Endothelial cell of hepatic sinusoid (primary cell): ENCODE measurements at regions not wholly inside any gene's neighbourhood (a gene's known extent, or its start where the extent isn't known, plus 50 kb on each side); places are given as distances from the start of the nearest gene placed in this dataset.

ENCODE experiments used
- in situ Hi-C: cut with HindIII; loops from 2 replicates; pipeline ENCODE4 v1.10.0; 2017; ENCODE audit warnings: low sequenced_read_pairs

DNA sequence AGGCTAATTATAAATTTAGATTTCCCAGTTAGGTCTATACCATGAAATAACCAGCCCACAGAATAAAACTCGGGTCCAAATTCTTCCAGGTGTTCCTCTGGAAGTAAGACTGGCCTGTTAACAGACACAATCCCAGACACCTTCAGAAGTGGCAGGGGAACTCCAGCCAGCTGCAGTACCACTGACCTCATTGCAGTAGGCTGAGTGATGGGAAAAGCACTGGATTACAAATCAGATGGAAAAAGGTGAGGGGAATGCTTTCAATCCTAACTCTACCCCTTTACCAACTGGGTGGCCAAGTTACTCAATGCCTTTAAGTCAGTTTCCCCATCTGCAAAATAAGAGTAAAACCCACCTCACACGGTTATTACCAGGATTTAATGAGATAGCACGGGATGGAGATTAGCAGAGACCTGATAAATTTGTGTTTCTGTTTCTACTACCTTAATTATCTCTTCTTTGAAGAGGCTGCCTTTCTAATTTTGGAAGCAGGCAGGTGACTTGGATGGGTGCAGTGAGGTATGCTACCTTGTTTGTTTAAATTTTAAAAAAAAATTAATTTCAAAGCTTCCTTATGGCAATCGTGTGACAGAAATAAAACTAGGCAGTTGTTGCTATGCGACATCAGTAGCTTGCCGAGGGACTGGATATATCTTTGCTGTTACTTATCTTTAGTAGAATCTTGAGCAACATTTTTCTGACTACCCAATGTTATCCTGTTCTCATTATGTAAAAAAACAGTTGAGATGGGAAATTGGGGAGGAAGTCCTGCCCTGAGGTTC is 167.3 kb upstream of the GRIN2B start:
- in situ Hi-C loops = no loop called here

DNA sequence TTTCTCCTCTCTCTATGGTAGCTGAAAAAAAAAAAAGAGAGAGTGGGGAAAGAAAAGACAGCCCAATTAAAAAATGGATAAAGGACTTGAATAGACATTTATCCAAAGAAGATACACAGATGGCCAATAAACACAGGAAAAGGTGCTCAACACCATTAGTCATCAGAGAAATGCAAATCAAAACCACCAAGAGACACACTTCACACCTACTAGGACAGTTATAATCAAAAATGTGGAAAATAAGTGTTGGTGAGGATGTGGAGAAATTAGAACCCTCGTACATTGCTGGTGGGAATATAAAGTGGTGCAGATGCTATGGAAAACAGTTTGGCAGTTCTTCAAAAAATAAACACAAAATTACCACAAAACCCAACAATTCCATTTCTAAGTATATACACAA is 172.4 kb upstream of the GRIN2B start:
- in situ Hi-C loops = no loop called here

DNA sequence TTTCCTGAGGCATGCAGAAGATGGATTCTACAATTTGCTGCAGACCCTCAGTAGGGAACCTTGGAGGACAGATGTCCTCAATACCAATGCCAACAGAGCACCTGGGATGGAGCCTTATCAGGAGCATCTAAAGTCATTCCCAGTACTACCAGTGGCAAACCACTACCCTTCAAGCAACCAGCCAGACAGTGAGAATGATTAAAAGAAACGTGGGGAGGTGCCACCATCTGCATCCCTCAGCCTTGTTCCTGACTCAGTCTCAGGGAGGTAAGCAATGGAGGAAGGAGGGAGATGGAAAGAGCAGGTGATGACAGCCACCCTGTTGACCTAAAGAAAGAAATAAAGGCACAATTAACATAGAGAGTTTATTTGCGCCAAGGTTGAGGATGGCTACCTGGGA is 175.2 kb upstream of the GRIN2B start:
- in situ Hi-C loops = no loop called here

DNA sequence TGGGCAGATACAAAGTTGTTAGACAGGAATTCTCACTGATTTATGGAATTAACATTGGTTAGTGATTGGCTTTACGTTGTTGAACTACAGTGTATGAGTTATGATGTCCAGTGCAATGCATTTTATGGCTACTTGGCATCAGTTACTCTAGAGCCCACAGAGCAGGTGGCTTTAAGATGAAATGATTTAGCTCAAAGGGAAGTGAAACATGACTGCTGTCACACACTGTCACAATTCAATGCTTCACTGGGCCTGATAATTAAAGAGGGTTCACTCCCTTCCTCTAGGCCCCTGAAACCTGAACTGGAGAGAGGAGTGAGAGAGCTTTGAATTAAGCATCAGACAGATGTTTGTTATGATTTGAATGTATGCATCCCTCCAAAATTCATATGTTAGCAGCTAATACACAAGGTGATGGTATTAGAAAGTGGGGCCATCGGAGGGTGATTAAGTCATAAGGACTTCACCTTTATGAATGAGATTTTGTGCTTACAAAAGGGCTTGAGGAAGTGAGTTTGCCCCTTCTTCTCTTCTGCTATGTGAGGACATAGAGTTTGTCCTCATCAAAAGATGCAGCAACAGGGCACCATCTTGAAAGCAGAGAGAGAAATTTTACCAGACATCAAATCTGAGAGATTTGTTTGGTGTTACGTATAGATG is 175.8 kb upstream of the GRIN2B start:
- in situ Hi-C loops = no loop called here

DNA sequence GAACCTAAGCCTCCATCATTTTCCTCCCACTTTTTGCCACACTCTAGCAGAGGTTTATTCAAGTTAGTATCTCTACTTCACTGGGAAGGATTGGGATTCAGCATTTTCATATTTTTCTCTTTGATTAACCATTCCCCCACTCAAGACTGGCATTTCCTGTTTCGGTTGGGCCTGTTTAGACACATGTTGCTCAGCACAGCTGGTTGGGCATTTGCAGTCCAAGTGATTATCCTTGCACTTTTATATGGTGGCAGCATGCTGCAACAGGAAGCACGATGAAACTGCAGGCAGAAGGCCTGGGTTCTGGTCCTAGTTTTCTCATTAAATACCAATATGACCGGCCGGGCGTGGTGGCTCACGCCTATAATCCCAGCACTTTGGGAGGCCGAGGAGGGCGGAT is 182.9 kb upstream of the GRIN2B start:
- in situ Hi-C loops = no loop called here

DNA sequence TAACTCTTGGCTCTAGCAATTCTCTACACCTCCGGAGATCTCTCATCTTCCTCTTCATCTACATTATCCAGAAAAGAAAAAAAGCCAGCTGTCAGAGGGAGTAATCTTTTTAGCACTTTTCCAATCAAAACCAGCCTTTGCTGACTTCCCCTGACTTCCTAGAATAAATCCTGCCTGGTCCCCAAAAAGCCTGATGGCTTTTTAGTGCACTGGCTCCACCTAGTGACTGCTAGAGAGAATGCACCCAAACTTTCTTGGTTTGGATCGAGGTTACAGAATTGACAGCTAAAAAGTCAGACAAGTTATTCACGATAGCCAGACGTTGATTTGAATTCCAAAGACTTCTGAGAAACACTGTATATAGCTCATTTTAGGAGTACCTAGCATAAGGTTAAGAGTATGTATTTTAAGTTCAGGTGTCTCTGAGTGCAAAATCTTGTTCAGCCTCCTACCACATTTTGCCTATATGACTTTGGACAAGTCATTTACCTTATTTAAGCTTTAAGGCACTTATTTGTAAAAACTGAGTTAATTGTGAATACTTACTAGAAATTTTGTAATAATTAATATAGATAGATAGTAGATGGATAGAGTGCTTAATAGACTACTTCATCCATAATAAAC is 185.7 kb upstream of the GRIN2B start:
- in situ Hi-C loops = no loop called here

DNA sequence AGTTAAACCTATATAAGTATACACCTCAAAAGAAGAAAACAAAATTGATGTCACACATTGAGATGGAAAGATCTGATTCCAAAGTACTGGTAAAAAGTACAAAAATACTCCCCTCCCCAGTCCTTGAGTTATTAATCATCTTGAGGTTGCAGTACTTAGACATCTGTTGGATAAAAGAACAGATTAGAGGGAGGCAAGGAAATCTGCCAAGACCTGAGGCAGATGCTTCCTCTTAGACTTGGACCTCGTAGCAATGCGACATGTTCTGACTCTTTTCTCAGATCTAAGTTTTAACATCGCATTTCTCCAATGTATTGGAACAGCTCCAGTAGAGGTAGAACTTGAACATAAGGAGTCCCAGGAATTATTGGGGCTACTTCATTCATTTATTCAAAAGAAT is 187.9 kb upstream of the GRIN2B start:
- in situ Hi-C loops = no loop called here

DNA sequence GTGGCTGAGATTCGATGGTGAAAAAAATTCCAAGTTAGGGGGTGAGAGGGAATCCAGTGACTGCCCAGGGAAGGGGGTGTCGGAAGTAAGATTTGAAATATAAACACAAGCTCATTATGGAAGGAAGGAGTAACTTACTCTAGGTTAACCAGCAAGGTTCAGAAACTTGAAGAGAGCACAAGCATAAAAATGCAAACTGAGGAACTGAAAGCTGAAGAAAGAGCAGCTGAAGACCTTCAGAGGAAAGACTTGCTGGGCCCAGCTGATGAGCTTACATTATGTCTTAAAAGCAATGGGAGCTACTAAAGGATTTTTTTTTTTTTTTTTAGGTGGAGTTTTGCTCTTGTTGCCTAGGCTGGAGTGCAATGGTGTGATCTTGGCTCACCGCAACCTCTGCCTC is 189.7 kb upstream of the GRIN2B start:
- in situ Hi-C loops = no loop called here

DNA sequence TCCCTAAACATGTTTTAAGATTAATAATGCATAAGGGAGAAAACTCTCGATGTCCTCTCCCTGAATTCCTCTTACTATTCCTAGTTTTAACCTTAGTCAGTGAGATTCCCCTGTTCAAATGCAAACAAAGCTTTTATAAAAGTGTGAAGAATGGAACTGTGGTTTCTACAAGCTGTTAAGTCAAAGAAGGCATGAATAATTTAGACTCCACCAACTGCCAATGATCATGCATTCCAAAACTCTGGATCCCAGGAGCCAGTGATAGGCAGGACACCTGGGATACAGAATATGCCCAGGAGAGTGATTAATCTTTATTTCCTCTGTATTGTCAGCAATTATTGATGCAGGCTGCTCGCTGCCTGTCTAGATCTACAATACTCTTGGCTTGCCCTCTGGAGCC is 190.3 kb upstream of the ATF7IP start:
- in situ Hi-C loops = no loop called here

DNA sequence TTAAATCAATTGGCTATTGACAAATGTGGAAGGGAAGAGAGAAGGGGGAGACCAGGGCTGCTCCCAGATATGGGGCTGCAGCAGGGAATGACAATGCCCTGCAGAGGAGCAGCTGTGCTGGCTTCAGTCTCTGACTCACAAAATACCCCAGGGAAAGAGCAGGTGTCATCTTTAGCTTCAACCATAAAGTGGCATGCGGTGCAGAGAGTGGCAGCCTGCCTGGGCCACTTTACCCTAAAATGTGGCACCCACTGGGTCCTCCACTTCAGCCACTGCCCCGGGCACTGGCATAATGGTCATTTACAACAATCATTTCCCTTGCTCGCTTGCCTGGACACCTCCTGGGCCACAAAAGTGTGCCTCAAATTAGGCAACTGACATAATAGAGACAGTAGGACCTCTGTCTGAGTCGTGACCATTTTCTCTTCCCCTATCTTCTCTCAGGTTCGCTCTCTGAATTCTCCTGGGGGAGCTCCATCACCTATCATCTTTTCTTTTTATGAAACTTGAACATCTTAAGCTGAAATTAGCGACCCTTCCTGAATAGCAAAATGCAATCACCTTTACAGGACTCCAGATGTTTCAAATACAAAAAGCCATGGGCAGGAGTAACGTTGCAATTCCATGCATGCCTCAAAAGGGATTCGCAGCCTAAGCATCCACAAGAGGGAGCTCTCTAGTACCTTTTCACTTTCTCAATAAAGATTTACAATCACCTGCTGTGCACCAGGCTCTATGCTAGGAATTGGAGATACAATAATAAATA is 179.9 kb upstream of the ATF7IP start:
- in situ Hi-C loops = no loop called here

DNA sequence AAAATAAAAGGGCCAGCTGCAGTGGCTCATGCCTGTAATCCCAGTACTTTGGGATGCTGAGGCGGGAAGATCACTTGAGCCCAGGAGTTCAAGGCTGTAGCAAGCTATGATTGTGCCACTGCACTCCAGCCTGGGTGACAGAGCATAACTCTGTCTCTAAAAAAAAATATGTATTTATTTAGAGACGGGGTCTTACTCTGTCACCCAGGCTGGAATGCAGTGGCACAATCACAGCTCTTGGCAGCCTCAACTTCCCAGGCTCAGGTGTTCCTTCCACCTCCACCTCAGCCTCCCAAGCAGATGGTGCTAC is 179.3 kb upstream of the ATF7IP start:
- in situ Hi-C loops = no loop called here

DNA sequence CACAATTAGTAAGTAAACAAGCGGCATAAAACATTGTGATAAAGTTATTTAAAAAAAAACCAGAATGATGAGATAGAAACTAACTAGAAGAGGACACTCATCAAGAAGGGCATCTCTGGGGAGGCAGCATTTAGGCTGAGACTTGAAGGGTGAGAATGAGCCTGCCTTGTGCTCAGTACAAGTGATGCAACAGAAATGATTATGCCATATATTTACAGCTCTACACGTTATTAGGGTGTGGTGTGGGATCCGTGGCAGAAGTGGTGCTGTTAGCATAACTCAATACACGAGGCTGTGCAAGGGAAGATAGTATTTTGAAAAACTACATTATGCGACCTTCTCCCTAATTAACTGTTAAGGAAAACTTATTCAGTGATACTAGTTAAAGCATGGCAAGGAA is 178.5 kb upstream of the ATF7IP start:
- in situ Hi-C loops = no loop called here

DNA sequence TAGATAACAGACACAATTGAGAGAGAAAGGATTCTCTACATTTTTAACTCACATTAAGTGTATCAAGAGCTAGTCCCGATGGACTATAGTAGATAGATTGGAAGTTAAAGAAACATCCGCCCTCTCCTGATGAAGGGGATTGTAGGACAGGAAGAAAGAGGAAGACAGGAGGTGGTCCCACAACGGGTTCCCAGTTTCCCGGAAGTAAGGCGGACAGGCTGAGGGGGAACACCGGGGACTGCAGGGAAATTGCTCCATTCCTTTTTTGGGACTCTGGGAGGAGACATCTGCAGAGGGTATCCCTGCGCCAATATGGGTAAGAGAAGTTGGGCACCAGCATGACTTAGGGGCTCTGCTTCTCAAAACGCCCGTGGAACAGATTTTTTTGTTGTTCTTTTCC is 177.5 kb upstream of the ATF7IP start:
- in situ Hi-C loops = no loop called here

DNA sequence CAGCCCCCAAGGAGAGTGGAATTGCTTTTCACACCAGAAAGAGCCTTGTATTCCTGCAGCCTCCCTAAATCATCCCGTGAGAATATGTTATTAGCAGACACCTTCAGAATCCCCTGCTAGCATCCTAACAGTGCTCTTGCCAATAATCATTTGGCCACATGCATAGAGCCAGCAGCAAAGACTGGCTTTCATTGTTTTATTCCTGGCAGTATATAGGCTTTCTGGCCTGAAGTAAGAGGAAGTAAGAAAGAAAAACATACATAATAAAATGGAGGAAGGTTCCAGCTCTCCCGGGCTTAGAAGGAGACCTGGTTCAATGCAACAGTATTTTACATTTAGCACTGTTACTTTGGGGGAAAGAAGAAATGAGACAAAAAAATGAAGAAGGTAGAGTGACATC is 176.7 kb upstream of the ATF7IP start:
- in situ Hi-C loops = no loop called here

DNA sequence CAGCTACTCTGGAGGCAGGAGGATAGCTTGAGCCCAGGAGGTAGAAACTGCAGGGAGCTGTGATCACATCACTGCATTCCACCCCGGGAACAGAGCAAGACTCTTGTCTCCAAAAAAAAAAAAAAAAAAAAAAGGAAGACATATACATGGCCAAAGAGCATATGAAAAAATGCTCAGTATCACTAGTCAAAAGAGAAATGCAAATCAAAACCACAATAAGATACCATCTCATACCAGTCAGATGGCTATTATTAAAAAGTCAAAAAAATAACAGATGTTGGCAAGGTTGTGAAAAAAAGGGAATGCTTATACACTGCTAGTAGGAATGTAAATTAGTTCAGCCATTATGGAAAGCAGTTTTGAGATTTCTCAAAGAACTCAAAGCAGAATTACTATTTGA is 174.8 kb upstream of the ATF7IP start:
- in situ Hi-C loops = no loop called here

DNA sequence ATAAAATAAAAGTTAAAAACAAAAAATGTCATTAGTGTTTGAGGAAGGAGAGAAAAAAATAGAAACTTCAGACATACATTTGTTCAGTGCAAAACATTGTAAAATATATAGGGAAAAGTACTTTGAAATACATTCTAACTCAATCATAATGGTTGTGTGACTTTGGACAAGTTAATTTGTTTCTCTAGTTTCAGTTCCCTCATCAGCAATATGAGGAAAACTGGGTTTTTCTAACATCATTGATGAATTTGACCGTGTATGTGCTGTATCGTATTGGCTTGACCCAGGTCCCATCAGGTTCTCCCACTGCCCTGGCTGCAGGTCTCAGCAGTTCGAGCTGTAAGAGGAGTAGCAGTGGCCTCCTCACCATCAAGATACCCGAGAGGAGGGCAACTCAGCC is 173.9 kb upstream of the ATF7IP start:
- in situ Hi-C loops = no loop called here

DNA sequence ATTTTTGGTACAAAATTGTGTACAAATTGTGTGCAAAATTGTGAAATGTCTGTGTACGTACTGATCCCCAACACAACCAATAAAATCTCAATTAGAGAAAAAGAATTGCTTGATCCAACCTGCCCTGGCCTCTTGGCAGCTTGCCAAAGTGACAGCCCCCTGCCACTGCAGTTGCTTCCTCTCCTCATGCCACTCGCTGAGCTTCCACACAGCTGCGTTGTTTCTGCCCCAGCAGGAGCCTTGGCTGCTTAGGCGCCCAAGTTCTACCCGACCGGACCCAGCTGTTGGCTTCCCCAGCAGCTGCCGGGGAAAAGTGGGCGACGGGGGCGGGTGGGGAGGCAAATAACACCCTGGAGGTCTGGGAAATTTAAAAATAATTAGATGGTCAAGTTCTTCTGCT is 171.8 kb upstream of the ATF7IP start:
- in situ Hi-C loops = no loop called here

DNA sequence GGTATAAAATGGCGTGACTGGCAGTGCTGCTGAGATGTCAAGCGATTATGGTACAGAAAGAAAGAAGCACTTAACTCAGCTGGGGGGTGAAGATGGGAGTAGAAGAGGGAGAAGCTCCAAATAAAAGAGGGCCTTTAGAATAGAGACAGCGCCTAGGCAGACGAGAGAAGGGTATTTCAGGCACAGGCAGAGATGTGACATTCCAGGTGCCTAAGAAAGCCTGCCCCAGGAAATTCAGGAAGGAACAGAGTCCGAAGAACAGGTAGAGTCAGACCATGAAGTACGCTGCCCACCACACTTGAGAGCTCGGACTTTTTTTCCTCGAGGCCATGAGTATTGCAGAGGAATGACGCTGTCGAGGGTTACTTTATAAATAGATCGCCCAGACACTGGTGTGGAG is 170.9 kb upstream of the ATF7IP start:
- in situ Hi-C loops = no loop called here

DNA sequence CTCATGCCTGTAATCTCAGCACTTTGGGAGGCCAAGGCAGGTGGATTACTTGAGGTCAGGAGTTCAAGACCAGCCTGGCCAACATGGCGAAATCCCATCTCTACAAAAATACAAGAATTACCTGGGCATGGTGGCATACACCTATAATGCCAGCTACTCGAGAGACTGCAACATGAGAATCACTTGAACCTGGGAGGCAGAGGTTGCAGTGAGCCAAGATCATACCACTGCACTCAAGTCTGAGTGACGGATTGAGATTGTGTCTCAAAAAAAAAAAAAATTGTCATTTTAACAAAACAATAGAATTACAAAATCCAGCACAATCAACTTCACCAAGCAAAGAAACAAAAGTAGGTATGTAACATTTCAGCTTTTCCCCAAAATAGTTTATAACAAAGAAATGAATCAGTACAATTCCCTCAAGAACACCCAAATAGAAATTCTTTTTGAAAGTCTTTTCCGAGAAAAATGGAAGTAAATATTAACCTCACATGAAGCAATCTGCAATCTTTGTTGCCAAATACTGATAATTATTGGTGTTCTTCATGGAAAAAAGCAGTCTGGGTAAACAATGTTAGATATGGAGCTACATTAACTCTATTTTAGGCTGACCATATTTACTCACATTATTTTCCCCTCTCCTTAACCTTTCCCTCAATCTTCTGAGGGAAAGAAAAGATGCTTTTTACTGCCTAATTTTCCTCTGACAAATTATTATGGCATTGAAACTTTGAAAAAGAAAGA is 165.9 kb upstream of the ATF7IP start:
- in situ Hi-C loops = no loop called here

DNA sequence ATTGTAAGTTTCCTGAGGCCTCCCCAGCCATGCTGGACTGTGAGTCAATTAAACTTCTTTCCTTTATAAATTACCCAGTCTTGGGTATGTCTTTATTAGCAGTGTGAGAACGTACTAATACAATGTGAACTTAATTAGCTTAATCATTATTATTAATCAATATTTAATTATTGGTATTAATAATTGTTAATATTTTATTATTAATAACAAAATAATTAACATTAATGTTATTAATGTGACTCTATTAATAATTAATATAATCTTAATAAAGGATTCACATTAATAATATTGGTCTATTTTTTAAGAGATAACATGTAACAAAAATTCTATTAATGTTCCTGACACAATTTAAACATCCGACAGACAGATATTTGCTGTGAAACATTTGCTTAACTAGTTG is 164.9 kb upstream of the ATF7IP start:
- in situ Hi-C loops = no loop called here

DNA sequence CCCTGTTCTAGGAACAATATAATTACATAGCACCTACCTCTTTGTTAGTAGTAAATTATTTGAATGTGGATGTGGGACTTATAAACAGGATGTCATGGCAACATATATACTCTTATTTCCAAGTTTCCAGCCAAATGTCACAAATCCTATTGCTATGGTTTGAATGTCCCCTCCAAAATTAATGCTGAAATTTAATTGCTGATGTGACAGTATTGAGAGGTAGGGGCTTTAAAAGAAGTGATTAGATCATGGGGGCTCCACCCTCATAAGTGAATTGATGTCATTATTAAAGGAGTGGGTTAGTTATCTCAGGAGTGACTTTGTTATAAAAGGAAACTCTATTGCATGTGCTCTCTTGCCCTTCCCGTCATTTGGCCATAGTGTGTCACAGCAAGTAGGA is 164.2 kb upstream of the ATF7IP start:
- in situ Hi-C loops = no loop called here
